ENCODE measurements at regions not wholly inside any gene's neighbourhood (a gene's known extent, or its start where the extent isn't known, plus 50 kb on each side); places are given as distances from the start of the nearest gene placed in this dataset.

DNA sequence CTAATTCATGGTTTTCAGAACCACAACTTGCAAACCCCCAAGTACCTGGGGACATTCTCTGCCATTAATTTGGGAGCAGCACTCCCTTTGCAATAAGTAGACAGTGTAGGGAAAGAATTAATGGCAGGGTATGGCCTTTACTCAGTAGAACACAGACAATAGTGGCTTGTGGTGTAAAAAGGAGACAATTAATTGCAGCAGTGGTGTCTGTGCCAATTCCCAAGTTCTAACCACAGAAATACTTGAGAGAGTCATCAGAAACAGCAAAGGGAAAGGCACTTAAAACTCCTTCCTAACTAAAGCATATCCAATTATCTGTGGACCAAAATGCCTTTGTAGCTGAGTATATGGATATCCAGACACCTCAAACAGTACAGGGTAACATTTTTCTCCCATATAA lies 257.6 kb upstream of the POU3F2 start:
- no peak overlapping the region for H3K4me2 ChIP-seq (ENCODE audit: low read length)
- H2AFZ ChIP-seq (ENCODE audit: low read depth, low read length, poor library complexity, severe bottlenecking) = no peak overlapping the region
- peaks cover 32% of the 10 kb centered on the region for H3K27me3 ChIP-seq (ENCODE audit: insufficient read depth, low read length)
- no peaks in the 10 kb centered on the region for H3K9me3 ChIP-seq (ENCODE audit: control insufficient read depth in 1 of 2, insufficient read depth in 1 of 2, low read depth in 1 of 2, low read length in 2 of 2)
- ATAC-seq = no peak
- no peak overlapping the region for H3K9ac ChIP-seq (ENCODE audit: low read length)
- no peak overlapping the region for H3K4me3 ChIP-seq (replicated peaks in 1 of 2; ENCODE audit: low read depth in 1 of 2, low read length in 2 of 2)
- CTCF ChIA-PET = no interaction called here
- no peaks in the 10 kb centered on the region for H4K20me1 ChIP-seq (ENCODE audit: insufficient read depth)
- BruUV-seq (replicated peaks) = no TSS peak
- DNase-seq (ENCODE audit: low read depth, low spot score) = no peak
- no peaks in the 10 kb centered on the region for H3K4me1 ChIP-seq (ENCODE audit: control insufficient read depth in 1 of 2, insufficient read depth in 2 of 2, low read length in 2 of 2)
- H3K9me2 ChIP-seq (ENCODE audit: insufficient read depth) = no peaks in the 10 kb centered on the region
- no peak overlapping the region for H3K27ac ChIP-seq (ENCODE audit: low read depth, low read length)
- H3K79me2 ChIP-seq (ENCODE audit: insufficient read depth, low read length) = no peaks in the 10 kb centered on the region
- intact Hi-C loops (cut with micrococcal nuclease) = no loop called here
- no peaks in the 10 kb centered on the region for H3K36me3 ChIP-seq (ENCODE audit: control insufficient read depth in 1 of 2, insufficient read depth in 2 of 2, low read length in 2 of 2)
- TF ChIP-seq, protein P1, sequence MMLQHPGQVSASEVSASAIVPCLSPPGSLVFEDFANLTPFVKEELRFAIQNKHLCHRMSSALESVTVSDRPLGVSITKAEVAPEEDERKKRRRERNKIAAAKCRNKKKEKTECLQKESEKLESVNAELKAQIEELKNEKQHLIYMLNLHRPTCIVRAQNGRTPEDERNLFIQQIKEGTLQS (IDR thresholded peaks at IDR 0.05) = no peak
- no peak for TF ChIP-seq YY1 (IDR thresholded peaks at IDR 0.05; ENCODE audit: extremely low read depth, insufficient replicate concordance, low read depth, low read length)
- no peak for TF ChIP-seq EZH2phosphoT487 (IDR thresholded peaks at IDR 0.05; ENCODE audit: borderline replicate concordance)
- TF ChIP-seq, protein P2, sequence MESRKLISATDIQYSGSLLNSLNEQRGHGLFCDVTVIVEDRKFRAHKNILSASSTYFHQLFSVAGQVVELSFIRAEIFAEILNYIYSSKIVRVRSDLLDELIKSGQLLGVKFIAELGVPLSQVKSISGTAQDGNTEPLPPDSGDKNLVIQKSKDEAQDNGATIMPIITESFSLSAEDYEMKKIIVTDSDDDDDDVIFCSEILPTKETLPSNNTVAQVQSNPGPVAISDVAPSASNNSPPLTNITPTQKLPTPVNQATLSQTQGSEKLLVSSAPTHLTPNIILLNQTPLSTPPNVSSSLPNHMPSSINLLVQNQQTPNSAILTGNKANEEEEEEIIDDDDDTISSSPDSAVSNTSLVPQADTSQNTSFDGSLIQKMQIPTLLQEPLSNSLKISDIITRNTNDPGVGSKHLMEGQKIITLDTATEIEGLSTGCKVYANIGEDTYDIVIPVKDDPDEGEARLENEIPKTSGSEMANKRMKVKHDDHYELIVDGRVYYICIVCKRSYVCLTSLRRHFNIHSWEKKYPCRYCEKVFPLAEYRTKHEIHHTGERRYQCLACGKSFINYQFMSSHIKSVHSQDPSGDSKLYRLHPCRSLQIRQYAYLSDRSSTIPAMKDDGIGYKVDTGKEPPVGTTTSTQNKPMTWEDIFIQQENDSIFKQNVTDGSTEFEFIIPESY (IDR thresholded peaks at IDR 0.05; ENCODE audit: extremely low read depth, insufficient replicate concordance, low read length) = no peak
- RAD21 ChIA-PET (ENCODE audit: low non-redundant PET in 1 of 2, low total read pairs in 2 of 2, uncharacterized antibody in 2 of 2, unreplicated experiment in 2 of 2) = no interaction called here
- POLR2A ChIA-PET = no interaction called here

DNA sequence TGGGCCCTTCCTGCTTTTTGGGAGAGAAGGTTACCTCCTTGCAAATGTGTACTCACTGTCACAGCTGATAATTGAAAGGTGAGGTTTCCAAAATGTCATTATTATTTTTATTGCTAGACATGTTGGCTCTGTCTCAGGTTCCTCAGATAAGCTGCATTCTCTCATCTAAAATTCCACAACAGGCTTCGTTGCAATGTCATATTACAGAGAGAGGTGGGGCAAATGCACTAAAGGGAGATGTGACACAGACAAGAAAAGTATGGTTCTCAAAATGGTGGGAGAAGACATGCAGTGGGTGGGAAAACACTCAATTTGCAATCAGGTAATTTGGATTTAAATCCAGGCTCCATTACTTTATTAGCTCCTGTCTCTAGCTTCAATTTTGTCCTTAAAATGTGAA lies 256.4 kb upstream of the POU3F2 start:
- no peaks in the 10 kb centered on the region for H3K9me2 ChIP-seq (ENCODE audit: insufficient read depth)
- no peaks in the 10 kb centered on the region for H3K79me2 ChIP-seq (ENCODE audit: insufficient read depth, low read length)
- ChIA-PET RAD21 (ENCODE audit: low non-redundant PET in 1 of 2, low total read pairs in 2 of 2, uncharacterized antibody in 2 of 2, unreplicated experiment in 2 of 2) (no interaction called here), POLR2A (no interaction called here), CTCF (no interaction called here)
- H3K27me3 ChIP-seq (ENCODE audit: insufficient read depth, low read length) = peaks cover 25% of the 10 kb centered on the region
- ATAC-seq (no peak), DNase-seq (ENCODE audit: low read depth, low spot score) (no peak)
- no peak overlapping the region for H3K27ac ChIP-seq (ENCODE audit: low read depth, low read length)
- H3K9ac ChIP-seq (ENCODE audit: low read length) = no peak overlapping the region
- intact Hi-C loops (cut with micrococcal nuclease) = no loop called here
- no peak overlapping the region for H3K4me2 ChIP-seq (ENCODE audit: low read length)
- H3K4me3 ChIP-seq (replicated peaks in 1 of 2; ENCODE audit: low read depth in 1 of 2, low read length in 2 of 2) = no peak overlapping the region
- H4K20me1 ChIP-seq (ENCODE audit: insufficient read depth) = no peaks in the 10 kb centered on the region
- BruUV-seq (replicated peaks) = no TSS peak
- no peaks in the 10 kb centered on the region for H3K9me3 ChIP-seq (ENCODE audit: control insufficient read depth in 1 of 2, insufficient read depth in 1 of 2, low read depth in 1 of 2, low read length in 2 of 2)
- H3K36me3 ChIP-seq (ENCODE audit: control insufficient read depth in 1 of 2, insufficient read depth in 2 of 2, low read length in 2 of 2) = no peaks in the 10 kb centered on the region
- H2AFZ ChIP-seq (ENCODE audit: low read depth, low read length, poor library complexity, severe bottlenecking) = no peak overlapping the region
- H3K4me1 ChIP-seq (ENCODE audit: control insufficient read depth in 1 of 2, insufficient read depth in 2 of 2, low read length in 2 of 2) = no peaks in the 10 kb centered on the region
- TF ChIP-seq RAD21 (IDR thresholded peaks at IDR 0.05; ENCODE audit: low read depth) = no peak
- TF ChIP-seq, protein P3, sequence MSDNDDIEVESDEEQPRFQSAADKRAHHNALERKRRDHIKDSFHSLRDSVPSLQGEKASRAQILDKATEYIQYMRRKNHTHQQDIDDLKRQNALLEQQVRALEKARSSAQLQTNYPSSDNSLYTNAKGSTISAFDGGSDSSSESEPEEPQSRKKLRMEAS (IDR thresholded peaks at IDR 0.05) = no peak
- TF ChIP-seq, protein P2 (IDR thresholded peaks at IDR 0.05; ENCODE audit: extremely low read depth, insufficient replicate concordance, low read length) = no peak
- TF ChIP-seq EZH2 (IDR thresholded peaks at IDR 0.05) = no peak
- TF ChIP-seq ELF1 (IDR thresholded peaks at IDR 0.05; ENCODE audit: borderline replicate concordance, low read depth) = no peak
- TF ChIP-seq, protein P4, sequence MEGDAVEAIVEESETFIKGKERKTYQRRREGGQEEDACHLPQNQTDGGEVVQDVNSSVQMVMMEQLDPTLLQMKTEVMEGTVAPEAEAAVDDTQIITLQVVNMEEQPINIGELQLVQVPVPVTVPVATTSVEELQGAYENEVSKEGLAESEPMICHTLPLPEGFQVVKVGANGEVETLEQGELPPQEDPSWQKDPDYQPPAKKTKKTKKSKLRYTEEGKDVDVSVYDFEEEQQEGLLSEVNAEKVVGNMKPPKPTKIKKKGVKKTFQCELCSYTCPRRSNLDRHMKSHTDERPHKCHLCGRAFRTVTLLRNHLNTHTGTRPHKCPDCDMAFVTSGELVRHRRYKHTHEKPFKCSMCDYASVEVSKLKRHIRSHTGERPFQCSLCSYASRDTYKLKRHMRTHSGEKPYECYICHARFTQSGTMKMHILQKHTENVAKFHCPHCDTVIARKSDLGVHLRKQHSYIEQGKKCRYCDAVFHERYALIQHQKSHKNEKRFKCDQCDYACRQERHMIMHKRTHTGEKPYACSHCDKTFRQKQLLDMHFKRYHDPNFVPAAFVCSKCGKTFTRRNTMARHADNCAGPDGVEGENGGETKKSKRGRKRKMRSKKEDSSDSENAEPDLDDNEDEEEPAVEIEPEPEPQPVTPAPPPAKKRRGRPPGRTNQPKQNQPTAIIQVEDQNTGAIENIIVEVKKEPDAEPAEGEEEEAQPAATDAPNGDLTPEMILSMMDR (IDR thresholded peaks at IDR 0.05 in 2 of 3, conservative IDR thresholded peaks at IDR 0.05 in 1 of 3; ENCODE audit: borderline replicate concordance in 1 of 3, insufficient read depth in 1 of 3, low read depth in 2 of 3, low read length in 2 of 3) = no peak

All from HCT116 (cell line).